WTC11 (cell line): ENCODE measurements at regions not wholly inside any gene's neighbourhood (a gene's known extent, or its start where the extent isn't known, plus 50 kb on each side); places are given as distances from the start of the nearest gene placed in this dataset.

ENCODE experiments used
- ATAC-seq: fragments of 200-7000 bp; cut with Tn5 transposase; 2 replicates; pipeline ENCODE4 v1.10.0; 2021; ENCODE audit warnings: mild to moderate bottlenecking, moderate library complexity
- CTCF ChIA-PET: fragments of 300-600 bp; sonication (Branson Sonifier 250); formaldehyde crosslinking; loops from one replicate; lab custom pipeline; 2021; ENCODE audit warnings: antibody characterized with exemption; lab: Charles Lee
- POLR2A ChIA-PET: fragments of 350-600 bp; sonication (Branson Sonifier 250); formaldehyde crosslinking; loops from one replicate; lab custom pipeline; 2021; ENCODE audit warnings: antibody characterized with exemption; lab: Charles Lee
- DNase-seq: peaks from one replicate; pipeline ENCODE4 v3.0.0; 2021; ENCODE audit warnings: low spot score
- H3K27ac Mint-ChIP-seq: 2 replicates; pipeline ENCODE4 v1.8.0; 2021; ENCODE audit warnings: mixed read lengths
- H3K27me3 Mint-ChIP-seq: 2 replicates; pipeline ENCODE4 v1.8.0; 2021; ENCODE audit warnings: low read depth, mild to moderate bottlenecking, moderate library complexity, mixed read lengths
- H3K36me3 Mint-ChIP-seq: 2 replicates; pipeline ENCODE4 v1.8.0; 2021; ENCODE audit warnings: mixed read lengths
- H3K4me1 Mint-ChIP-seq: 2 replicates; pipeline ENCODE4 v1.8.0; 2022; ENCODE audit warnings: mixed read lengths
- H3K4me3 Mint-ChIP-seq: 2 replicates; pipeline ENCODE4 v1.8.0; 2021; ENCODE audit warnings: mild to moderate bottlenecking, moderate library complexity, mixed read lengths
- H3K9me3 Mint-ChIP-seq: 2 replicates; pipeline ENCODE4 v1.8.0; 2021; ENCODE audit warnings: mixed read lengths
- ATF6 ChIP-seq: sonication (generic); formaldehyde crosslinking; IDR thresholded peaks from 2 replicates; pipeline ENCODE4 v1.8.1; 2023; ENCODE audit warnings: mild to moderate bottlenecking, missing genetic modification reagents
- E2F1 ChIP-seq: sonication (generic); formaldehyde crosslinking; IDR thresholded peaks from 2 replicates; pipeline ENCODE4 v1.8.0; 2022; ENCODE audit warnings: mild to moderate bottlenecking, missing genetic modification reagents
- ELF4 ChIP-seq: sonication (generic); formaldehyde crosslinking; IDR thresholded peaks from 2 replicates; pipeline ENCODE4 v1.8.1; 2022; ENCODE audit warnings: low read depth, mild to moderate bottlenecking, moderate library complexity, missing genetic modification reagents
- FOXK1 ChIP-seq: sonication (generic); formaldehyde crosslinking; IDR thresholded peaks from 2 replicates; pipeline ENCODE4 v1.8.0; 2022; ENCODE audit warnings: mild to moderate bottlenecking, moderate library complexity, missing genetic modification reagents
- GRHL2 ChIP-seq: fragments of 250-450 bp; sonication (Bioruptor Pico); IDR thresholded peaks from 2 replicates; pipeline ENCODE4 v1.8.0; 2022; ENCODE audit warnings: mild to moderate bottlenecking, moderate library complexity; ENCODE audit not compliant: insufficient replicate concordance, severe bottlenecking
- HMGXB4 ChIP-seq: sonication (generic); formaldehyde crosslinking; IDR thresholded peaks from 2 replicates; pipeline ENCODE4 v1.8.1; 2023; ENCODE audit warnings: mild to moderate bottlenecking, moderate library complexity, missing genetic modification reagents
- JUN ChIP-seq: sonication (generic); formaldehyde crosslinking; IDR thresholded peaks from 2 replicates; pipeline ENCODE4 v1.8.0; 2023; ENCODE audit warnings: mild to moderate bottlenecking, missing genetic modification reagents
- MYBL2 ChIP-seq: sonication (generic); formaldehyde crosslinking; IDR thresholded peaks from 2 replicates; pipeline ENCODE4 v1.8.1; 2023; ENCODE audit warnings: mild to moderate bottlenecking, moderate library complexity, missing genetic modification reagents
- RELA ChIP-seq: sonication (generic); formaldehyde crosslinking; IDR thresholded peaks from 2 replicates; pipeline ENCODE4 v1.8.1; 2022; ENCODE audit warnings: missing genetic modification reagents, mild to moderate bottlenecking, borderline replicate concordance
- ZNF317 ChIP-seq: sonication (generic); formaldehyde crosslinking; IDR thresholded peaks from 2 replicates; pipeline ENCODE4 v1.8.1; 2023; ENCODE audit warnings: low read depth, mild to moderate bottlenecking, moderate library complexity, missing genetic modification reagents, borderline replicate concordance
- TF ChIP-seq, protein P1 (sequence below): fragments of 250-450 bp; sonication (Bioruptor Pico); IDR thresholded peaks from 2 replicates; pipeline ENCODE4 v2.1.2; 2022; ENCODE audit warnings: mild to moderate bottlenecking, moderate library complexity
- TF ChIP-seq, protein P2 (sequence below): sonication (generic); formaldehyde crosslinking; IDR thresholded peaks from 2 replicates; pipeline ENCODE4 v1.8.0; 2023; ENCODE audit warnings: missing genetic modification reagents
- TF ChIP-seq, protein P3 (sequence below): sonication (generic); formaldehyde crosslinking; IDR thresholded peaks from 2 replicates; pipeline ENCODE4 v1.8.1; 2022; ENCODE audit warnings: low read depth, mild to moderate bottlenecking, moderate library complexity, missing genetic modification reagents, borderline replicate concordance
- TF ChIP-seq, protein P4 (sequence below): sonication (generic); formaldehyde crosslinking; IDR thresholded peaks from 2 replicates; pipeline ENCODE4 v1.8.1; 2022; ENCODE audit warnings: missing genetic modification reagents, borderline replicate concordance

- TF ChIP-seq, protein P1, sequence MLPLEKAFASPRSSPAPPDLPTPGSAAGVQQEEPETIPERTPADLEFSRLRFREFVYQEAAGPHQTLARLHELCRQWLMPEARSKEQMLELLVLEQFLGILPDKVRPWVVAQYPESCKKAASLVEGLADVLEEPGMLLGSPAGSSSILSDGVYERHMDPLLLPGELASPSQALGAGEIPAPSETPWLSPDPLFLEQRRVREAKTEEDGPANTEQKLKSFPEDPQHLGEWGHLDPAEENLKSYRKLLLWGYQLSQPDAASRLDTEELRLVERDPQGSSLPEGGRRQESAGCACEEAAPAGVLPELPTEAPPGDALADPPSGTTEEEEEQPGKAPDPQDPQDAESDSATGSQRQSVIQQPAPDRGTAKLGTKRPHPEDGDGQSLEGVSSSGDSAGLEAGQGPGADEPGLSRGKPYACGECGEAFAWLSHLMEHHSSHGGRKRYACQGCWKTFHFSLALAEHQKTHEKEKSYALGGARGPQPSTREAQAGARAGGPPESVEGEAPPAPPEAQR (CRISPR knock-in tag) = no peak
- TF ChIP-seq, protein P2, sequence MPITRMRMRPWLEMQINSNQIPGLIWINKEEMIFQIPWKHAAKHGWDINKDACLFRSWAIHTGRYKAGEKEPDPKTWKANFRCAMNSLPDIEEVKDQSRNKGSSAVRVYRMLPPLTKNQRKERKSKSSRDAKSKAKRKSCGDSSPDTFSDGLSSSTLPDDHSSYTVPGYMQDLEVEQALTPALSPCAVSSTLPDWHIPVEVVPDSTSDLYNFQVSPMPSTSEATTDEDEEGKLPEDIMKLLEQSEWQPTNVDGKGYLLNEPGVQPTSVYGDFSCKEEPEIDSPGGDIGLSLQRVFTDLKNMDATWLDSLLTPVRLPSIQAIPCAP (CRISPR knock-in tag) = no peak
- no peak for TF ChIP-seq HMGXB4
- TF ChIP-seq GRHL2 (CRISPR knock-in tag) = no peak
- TF ChIP-seq ATF6 (CRISPR knock-in tag) = no peak
- TF ChIP-seq JUN (CRISPR knock-in tag) = no peak
- TF ChIP-seq MYBL2 (CRISPR knock-in tag) = no peak
These were observed 108.1 kb upstream of the TIAM2 start (continued) for GRCh38 chr6:154887051-154887450.

DNA sequence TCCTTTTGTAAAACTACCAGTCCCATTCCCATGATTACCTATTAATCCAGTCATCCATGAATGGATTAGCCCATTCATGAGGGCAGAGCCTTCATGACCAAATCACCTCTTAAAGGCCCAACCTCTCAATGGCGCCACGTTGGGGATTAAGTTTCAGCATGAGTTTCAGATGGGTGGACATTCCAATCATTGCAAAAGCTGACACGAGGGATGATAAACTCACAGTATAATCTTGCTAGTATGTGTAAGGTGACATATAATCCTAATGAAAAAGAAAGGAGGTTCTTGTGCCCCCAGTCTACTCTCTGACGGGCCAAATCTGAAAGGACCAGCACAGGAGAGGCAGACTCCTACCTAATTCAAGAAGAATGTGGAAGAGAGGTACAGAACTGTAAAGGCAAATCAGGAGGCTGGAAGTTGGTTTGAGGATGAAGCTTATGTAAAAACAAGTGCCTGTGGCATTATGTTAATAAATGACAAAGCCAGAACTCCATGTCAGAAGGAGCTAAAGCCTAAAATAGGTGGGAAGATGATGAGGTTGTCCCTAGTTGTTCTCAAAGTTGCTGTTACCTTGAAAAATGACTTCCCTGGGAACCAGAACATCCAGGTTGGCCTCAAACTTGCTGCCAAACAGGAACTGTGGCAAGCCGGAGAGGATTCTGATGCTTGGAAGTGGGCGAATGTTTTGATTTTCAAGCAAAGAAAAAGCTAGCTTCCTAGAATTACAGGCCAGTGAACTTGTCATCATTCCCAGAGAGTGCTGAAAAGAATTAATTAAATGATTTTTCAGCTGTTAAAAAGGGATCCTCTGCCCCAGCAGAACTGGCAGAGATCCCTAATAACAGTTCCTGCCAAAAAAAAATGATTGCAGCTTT, 106.5 kb upstream of the TIAM2 start:
- ChIA-PET POLR2A (no interaction called here), CTCF (no interaction called here)
- ATAC-seq = no peak

More for the DNA sequence above, 106.5 kb upstream of the TIAM2 start:
- H3K36me3 Mint-ChIP-seq = no peaks in the 10 kb centered on the region
- no peak for DNase-seq
- 0 out of 2 replicates have a peak, but pooled peaks cover 4% of the 10 kb centered on the region for H3K9me3 Mint-ChIP-seq
- H3K4me1 Mint-ChIP-seq = peaks cover 15% of the 10 kb centered on the region
- 0 out of 2 replicates have a peak overlapping the region, but pooled peaks have one; percentile 30 for H3K27ac Mint-ChIP-seq
- no peak overlapping the region for H3K4me3 Mint-ChIP-seq
- no peaks in the 10 kb centered on the region for H3K27me3 Mint-ChIP-seq
- TF ChIP-seq E2F1 (CRISPR knock-in tag) = no peak
- TF ChIP-seq FOXK1 (CRISPR knock-in tag) = no peak
- TF ChIP-seq, protein P3, sequence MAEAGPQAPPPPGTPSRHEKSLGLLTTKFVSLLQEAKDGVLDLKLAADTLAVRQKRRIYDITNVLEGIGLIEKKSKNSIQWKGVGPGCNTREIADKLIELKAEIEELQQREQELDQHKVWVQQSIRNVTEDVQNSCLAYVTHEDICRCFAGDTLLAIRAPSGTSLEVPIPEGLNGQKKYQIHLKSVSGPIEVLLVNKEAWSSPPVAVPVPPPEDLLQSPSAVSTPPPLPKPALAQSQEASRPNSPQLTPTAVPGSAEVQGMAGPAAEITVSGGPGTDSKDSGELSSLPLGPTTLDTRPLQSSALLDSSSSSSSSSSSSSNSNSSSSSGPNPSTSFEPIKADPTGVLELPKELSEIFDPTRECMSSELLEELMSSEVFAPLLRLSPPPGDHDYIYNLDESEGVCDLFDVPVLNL (CRISPR knock-in tag) = no peak
- no peak for TF ChIP-seq JUN (CRISPR knock-in tag)
- no peak for TF ChIP-seq ELF4 (CRISPR knock-in tag)
- TF ChIP-seq, protein P4, sequence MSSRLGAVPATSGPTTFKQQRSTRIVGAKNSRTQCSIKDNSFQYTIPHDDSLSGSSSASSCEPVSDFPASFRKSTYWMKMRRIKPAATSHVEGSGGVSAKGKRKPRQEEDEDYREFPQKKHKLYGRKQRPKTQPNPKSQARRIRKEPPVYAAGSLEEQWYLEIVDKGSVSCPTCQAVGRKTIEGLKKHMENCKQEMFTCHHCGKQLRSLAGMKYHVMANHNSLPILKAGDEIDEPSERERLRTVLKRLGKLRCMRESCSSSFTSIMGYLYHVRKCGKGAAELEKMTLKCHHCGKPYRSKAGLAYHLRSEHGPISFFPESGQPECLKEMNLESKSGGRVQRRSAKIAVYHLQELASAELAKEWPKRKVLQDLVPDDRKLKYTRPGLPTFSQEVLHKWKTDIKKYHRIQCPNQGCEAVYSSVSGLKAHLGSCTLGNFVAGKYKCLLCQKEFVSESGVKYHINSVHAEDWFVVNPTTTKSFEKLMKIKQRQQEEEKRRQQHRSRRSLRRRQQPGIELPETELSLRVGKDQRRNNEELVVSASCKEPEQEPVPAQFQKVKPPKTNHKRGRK (CRISPR knock-in tag) = no peak
- TF ChIP-seq RELA = no peak
- TF ChIP-seq ZNF317 (CRISPR knock-in tag) = no peak
